Medulla oblongata (tissue), 1 donor: ENCODE measurements at regions not wholly inside any gene's neighbourhood (a gene's known extent, or its start where the extent isn't known, plus 50 kb on each side); places are given as distances from the start of the nearest gene placed in this dataset.

Experiments
- DNase-seq: peaks from one replicate; pipeline ENCODE4 v3.0.0-alpha.2; 2015; ENCODE audit errors: extremely low spot score

GRCh38 chr5:56346741-56347535, 113.8 kb upstream of the ANKRD55 start:
- no peak for DNase-seq

GRCh38 chr5:56346044-56346710, 113.0 kb upstream of the ANKRD55 start:
- DNase-seq, result no peak

- no peak for DNase-seq
Measured at GRCh38 chr5:56345352-56345751, 112.2 kb upstream of the ANKRD55 start.

GRCh38 chr5:56344594-56344993, 111.5 kb upstream of the ANKRD55 start:
- no peak for DNase-seq

GRCh38 chr5:56343988-56344387, 110.9 kb upstream of the ANKRD55 start:
- DNase-seq, result no peak

GRCh38 chr5:56342616-56343015, 109.5 kb upstream of the ANKRD55 start:
- no peak for DNase-seq

GRCh38 chr5:56340196-56340980, 107.3 kb upstream of the ANKRD55 start:
- DNase-seq, result no peak

GRCh38 chr5:56339732-56340131, 106.6 kb upstream of the ANKRD55 start:
- no peak for DNase-seq

GRCh38 chr5:56337715-56338319, 104.7 kb upstream of the ANKRD55 start:
- DNase-seq, result no peak

- DNase-seq, result no peak
Measured at GRCh38 chr5:56335212-56335611, 102.1 kb upstream of the ANKRD55 start.

GRCh38 chr5:56330806-56331205, 97.7 kb upstream of the ANKRD55 start:
- DNase-seq, result no peak

- peak; percentile 67 for DNase-seq
Measured at GRCh38 chr5:56330167-56330566, 97.0 kb upstream of the ANKRD55 start.

GRCh38 chr5:56329652-56330051, 96.5 kb upstream of the ANKRD55 start:
- DNase-seq, result no peak

- DNase-seq, result no peak
Measured at GRCh38 chr5:56328753-56329560, 95.8 kb upstream of the ANKRD55 start.

GRCh38 chr5:56327809-56328208, 94.7 kb upstream of the ANKRD55 start:
- no peak for DNase-seq

- DNase-seq, result no peak
Measured at GRCh38 chr5:56326770-56327169, 93.6 kb upstream of the ANKRD55 start.

- DNase-seq, result no peak
Measured at GRCh38 chr5:56326116-56326515, 93.0 kb upstream of the ANKRD55 start.

- DNase-seq, result no peak
Measured at GRCh38 chr5:56325039-56325438, 91.9 kb upstream of the ANKRD55 start.

GRCh38 chr5:56323505-56323904, 90.4 kb upstream of the ANKRD55 start:
- DNase-seq, result peak; percentile 42

GRCh38 chr5:56322592-56322991, 89.5 kb upstream of the ANKRD55 start:
- no peak for DNase-seq

- DNase-seq, result no peak
Measured at GRCh38 chr5:56321236-56321881, 88.2 kb upstream of the ANKRD55 start.
